Endodermal cell (in vitro differentiated cells): ENCODE measurements at regions not wholly inside any gene's neighbourhood (a gene's known extent, or its start where the extent isn't known, plus 50 kb on each side); places are given as distances from the start of the nearest gene placed in this dataset.

Experiments used
- DNase-seq: peaks from one replicate; pipeline ENCODE4 v3.0.0-alpha.2; 2017
- H3K27ac ChIP-seq: 2 replicates; pipeline ENCODE4 v1.5.1; 2013; ENCODE audit warnings: mild to moderate bottlenecking, low read depth, low read length, moderate library complexity
- H3K27me3 ChIP-seq: 2 replicates; pipeline ENCODE4 v1.6.1; 2013; ENCODE audit warnings: mild to moderate bottlenecking, low read length, moderate library complexity; ENCODE audit not compliant: insufficient read depth, control insufficient read depth, poor library complexity, severe bottlenecking
- H3K36me3 ChIP-seq: 2 replicates; pipeline ENCODE4 v1.7.0; 2013; ENCODE audit warnings: mild to moderate bottlenecking, low read length, moderate library complexity; ENCODE audit not compliant: control insufficient read depth, insufficient read depth
- H3K4me1 ChIP-seq: one replicate; pipeline ENCODE4 v1.7.0; 2013; ENCODE audit warnings: low read length; ENCODE audit not compliant: control insufficient read depth, insufficient read depth
- H3K4me3 ChIP-seq: 2 replicates; pipeline ENCODE4 v1.5.1; 2013; ENCODE audit warnings: mild to moderate bottlenecking, low read length, moderate library complexity
- H3K9ac ChIP-seq: 2 replicates; pipeline ENCODE4 v1.6.1; 2013; ENCODE audit warnings: mild to moderate bottlenecking, low read length, moderate library complexity; ENCODE audit not compliant: poor library complexity, severe bottlenecking; ENCODE audit errors: extremely low read depth
- H3K9me3 ChIP-seq: 2 replicates; pipeline ENCODE4 v1.6.1; 2013; ENCODE audit warnings: mild to moderate bottlenecking, low read length, moderate library complexity; ENCODE audit not compliant: control insufficient read depth
- H3K27ac Mint-ChIP-seq: 2 replicates; pipeline ENCODE4 v1.8.0; 2020; ENCODE audit warnings: mixed read lengths
- H3K27me3 Mint-ChIP-seq: 2 replicates; pipeline ENCODE4 v1.8.0; 2021; ENCODE audit warnings: mild to moderate bottlenecking, mixed read lengths; ENCODE audit not compliant: insufficient read depth
- H3K36me3 Mint-ChIP-seq: 2 replicates; pipeline ENCODE4 v1.8.0; 2020; ENCODE audit warnings: low read depth, mixed read lengths
- H3K4me1 Mint-ChIP-seq: 2 replicates; pipeline ENCODE4 v1.8.0; 2020; ENCODE audit warnings: mixed read lengths
- H3K4me3 Mint-ChIP-seq: 2 replicates; pipeline ENCODE4 v1.8.0; 2020; ENCODE audit warnings: mild to moderate bottlenecking, moderate library complexity, mixed read lengths
- H3K9me3 Mint-ChIP-seq: 2 replicates; pipeline ENCODE4 v1.8.0; 2020; ENCODE audit warnings: mild to moderate bottlenecking, mixed read lengths
- WGBS, 2 experiments: methylation state at CpG; one replicate each; pipeline versions ENCODE4 v1.1.5 to v1.1.7; 2013; ENCODE audit warnings: missing lambda C conversion rate in 2 of 2, mixed read lengths in 1 of 2; ENCODE audit not compliant: insufficient coverage in 1 of 2, insufficient read length in 1 of 2; 5-methylcytosine and 5-hydroxymethylcytosine counted together
- TF ChIP-seq, protein P1 (sequence below): fragments of 200-600 bp; sonication (generic); conservative IDR thresholded peaks from 2 replicates; pipeline ENCODE4 v1.5.0; 2021; ENCODE audit warnings: antibody characterized with exemption, mild to moderate bottlenecking

GRCh38 chr2:236399409-236399808, 135.2 kb upstream of the ASB18 start:
- no peak overlapping the region for H3K4me3 ChIP-seq
- no peaks in the 10 kb centered on the region for H3K4me1 ChIP-seq
- H3K9ac ChIP-seq: no peak overlapping the region
- DNase-seq: no peak
- TF ChIP-seq, protein P1, sequence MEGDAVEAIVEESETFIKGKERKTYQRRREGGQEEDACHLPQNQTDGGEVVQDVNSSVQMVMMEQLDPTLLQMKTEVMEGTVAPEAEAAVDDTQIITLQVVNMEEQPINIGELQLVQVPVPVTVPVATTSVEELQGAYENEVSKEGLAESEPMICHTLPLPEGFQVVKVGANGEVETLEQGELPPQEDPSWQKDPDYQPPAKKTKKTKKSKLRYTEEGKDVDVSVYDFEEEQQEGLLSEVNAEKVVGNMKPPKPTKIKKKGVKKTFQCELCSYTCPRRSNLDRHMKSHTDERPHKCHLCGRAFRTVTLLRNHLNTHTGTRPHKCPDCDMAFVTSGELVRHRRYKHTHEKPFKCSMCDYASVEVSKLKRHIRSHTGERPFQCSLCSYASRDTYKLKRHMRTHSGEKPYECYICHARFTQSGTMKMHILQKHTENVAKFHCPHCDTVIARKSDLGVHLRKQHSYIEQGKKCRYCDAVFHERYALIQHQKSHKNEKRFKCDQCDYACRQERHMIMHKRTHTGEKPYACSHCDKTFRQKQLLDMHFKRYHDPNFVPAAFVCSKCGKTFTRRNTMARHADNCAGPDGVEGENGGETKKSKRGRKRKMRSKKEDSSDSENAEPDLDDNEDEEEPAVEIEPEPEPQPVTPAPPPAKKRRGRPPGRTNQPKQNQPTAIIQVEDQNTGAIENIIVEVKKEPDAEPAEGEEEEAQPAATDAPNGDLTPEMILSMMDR: no peak
- Mint-ChIP-seq H3K36me3 (peaks cover 13% of the 10 kb centered on the region), H3K27ac (no peak overlapping the region), H3K4me1 (peaks cover 18% of the 10 kb centered on the region), H3K9me3 (no peaks in the 10 kb centered on the region), H3K27me3 (no peaks in the 10 kb centered on the region), H3K4me3 (no peak overlapping the region)
- WGBS, 2 experiments: 82 to 89% methylated on average over 14 to 15 of the region's 15 CpGs
- no peaks in the 10 kb centered on the region for H3K9me3 ChIP-seq
- H3K36me3 ChIP-seq: no peaks in the 10 kb centered on the region
- no peaks in the 10 kb centered on the region for H3K27me3 ChIP-seq
- H3K27ac ChIP-seq: no peak overlapping the region

- no peaks in the 10 kb centered on the region for H3K4me1 ChIP-seq
- 92 to 94% methylated on average over 4 to 10 of the region's 10 CpGs for WGBS, 2 experiments
Observed at GRCh38 chr2:236400046-236400574, 135.9 kb upstream of the ASB18 start.

GRCh38 chr2:236400594-236401360, 136.6 kb upstream of the ASB18 start:
- Histone ChIP-seq H3K27me3 (no peaks in the 10 kb centered on the region), H3K4me3 (no peak overlapping the region), H3K27ac (no peak overlapping the region), H3K9ac (no peak overlapping the region), H3K36me3 (no peaks in the 10 kb centered on the region), H3K9me3 (no peaks in the 10 kb centered on the region), H3K4me1 (no peaks in the 10 kb centered on the region)
- WGBS, 2 experiments: 88 to 91% methylated on average over 16 to 20 of the region's 20 CpGs
- DNase-seq: no peak
- no peaks in the 10 kb centered on the region for H3K27me3 Mint-ChIP-seq
- peaks cover 16% of the 10 kb centered on the region for H3K36me3 Mint-ChIP-seq
- H3K4me1 Mint-ChIP-seq: peaks cover 18% of the 10 kb centered on the region
- TF ChIP-seq, protein P1: no peak
- H3K4me3 Mint-ChIP-seq: no peak overlapping the region
- no peak overlapping the region for H3K27ac Mint-ChIP-seq
- no peaks in the 10 kb centered on the region for H3K9me3 Mint-ChIP-seq

More at GRCh38 chr2:236400046-236400574, 135.9 kb upstream of the ASB18 start:
- Histone ChIP-seq H3K9ac (no peak overlapping the region), H3K27me3 (no peaks in the 10 kb centered on the region), H3K27ac (no peak overlapping the region), H3K4me3 (no peak overlapping the region), H3K36me3 (no peaks in the 10 kb centered on the region), H3K9me3 (no peaks in the 10 kb centered on the region)
- no peak overlapping the region for H3K27ac Mint-ChIP-seq
- no peak for DNase-seq
- no peaks in the 10 kb centered on the region for H3K9me3 Mint-ChIP-seq
- H3K36me3 Mint-ChIP-seq: peaks cover 10% of the 10 kb centered on the region
- peaks cover 18% of the 10 kb centered on the region for H3K4me1 Mint-ChIP-seq
- TF ChIP-seq, protein P1: no peak
- no peaks in the 10 kb centered on the region for H3K27me3 Mint-ChIP-seq
- no peak overlapping the region for H3K4me3 Mint-ChIP-seq
